Mucosa of stomach (tissue), 1 donor: ENCODE measurements at regions not wholly inside any gene's neighbourhood (a gene's known extent, or its start where the extent isn't known, plus 50 kb on each side); places are given as distances from the start of the nearest gene placed in this dataset.
"Not testable (repeated sequence)": the region's sequence is repeated elsewhere in the genome, so short reads cannot be mapped to it uniquely, and the experiment has no call there.

Experiments
- H3K27me3 ChIP-seq: one replicate; pipeline ENCODE4 v1.7.0; 2013; ENCODE audit warnings: mild to moderate bottlenecking, low read length; ENCODE audit not compliant: control insufficient read depth, insufficient read depth
- H3K36me3 ChIP-seq: one replicate; pipeline ENCODE4 v1.7.0; 2013; ENCODE audit warnings: low read length; ENCODE audit not compliant: control insufficient read depth, insufficient read depth
- H3K4me1 ChIP-seq: one replicate; pipeline ENCODE4 v1.7.0; 2013; ENCODE audit warnings: mild to moderate bottlenecking, low read length; ENCODE audit not compliant: control insufficient read depth, insufficient read depth
- H3K4me3 ChIP-seq: one replicate; pipeline ENCODE4 v1.7.0; 2013; ENCODE audit warnings: low read length
- H3K9ac ChIP-seq: one replicate; pipeline ENCODE4 v1.7.0; 2013; ENCODE audit warnings: mild to moderate bottlenecking, low read length, moderate library complexity
- H3K9me3 ChIP-seq: one replicate; pipeline ENCODE4 v1.7.0; 2013; ENCODE audit warnings: mild to moderate bottlenecking, low read length, moderate library complexity; ENCODE audit not compliant: control insufficient read depth
- donor health status: Pancreatic carcinoma.

GRCh38 chr2:84055816-84056215 is 403.3 kb downstream of the SUCLG1 start:
- no peaks in the 10 kb centered on the region for H3K4me1 ChIP-seq
- H3K36me3 ChIP-seq = no peaks in the 10 kb centered on the region

DNA sequence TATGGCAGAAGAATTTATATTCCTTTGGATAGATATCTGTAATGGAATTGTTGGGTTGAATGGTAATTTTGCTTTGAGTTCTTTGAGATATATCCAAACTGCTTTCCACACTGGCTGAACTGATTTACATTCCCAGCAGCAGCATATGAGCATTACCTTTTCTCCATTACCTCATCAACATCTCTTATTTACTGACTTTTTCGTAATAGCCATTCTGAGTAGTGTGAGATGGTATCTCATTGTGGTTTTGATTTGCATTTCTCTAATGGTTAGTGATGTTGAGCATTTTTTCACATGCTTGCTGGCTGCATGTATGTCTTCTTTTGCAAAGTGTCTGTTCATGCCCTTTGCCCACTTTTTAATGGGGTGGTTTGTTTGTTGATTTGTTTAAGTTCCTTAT is 404.5 kb downstream of the SUCLG1 start:
- not testable (repeated sequence) for H3K36me3 ChIP-seq, H3K4me3 ChIP-seq, H3K9ac ChIP-seq, H3K9me3 ChIP-seq, H3K27me3 ChIP-seq, H3K4me1 ChIP-seq

More at GRCh38 chr2:84055816-84056215, 403.3 kb downstream of the SUCLG1 start:
- H3K27me3 ChIP-seq = no peaks in the 10 kb centered on the region
- no peak overlapping the region for H3K4me3 ChIP-seq
- no peaks in the 10 kb centered on the region for H3K9me3 ChIP-seq
- H3K9ac ChIP-seq = no peak overlapping the region

GRCh38 chr2:84052913-84053312 is 406.2 kb downstream of the SUCLG1 start:
- no peak overlapping the region for H3K9ac ChIP-seq
- H3K9me3 ChIP-seq = no peaks in the 10 kb centered on the region
- H3K4me3 ChIP-seq = no peak overlapping the region
- no peaks in the 10 kb centered on the region for H3K27me3 ChIP-seq
- H3K36me3 ChIP-seq = no peaks in the 10 kb centered on the region
- no peaks in the 10 kb centered on the region for H3K4me1 ChIP-seq

- Histone ChIP-seq H3K36me3 (no peaks in the 10 kb centered on the region), H3K27me3 (no peaks in the 10 kb centered on the region), H3K4me3 (no peak overlapping the region), H3K9ac (no peak overlapping the region), H3K9me3 (no peaks in the 10 kb centered on the region), H3K4me1 (no peaks in the 10 kb centered on the region)
Measured at GRCh38 chr2:84052043-84052442, 407.0 kb downstream of the SUCLG1 start.

DNA sequence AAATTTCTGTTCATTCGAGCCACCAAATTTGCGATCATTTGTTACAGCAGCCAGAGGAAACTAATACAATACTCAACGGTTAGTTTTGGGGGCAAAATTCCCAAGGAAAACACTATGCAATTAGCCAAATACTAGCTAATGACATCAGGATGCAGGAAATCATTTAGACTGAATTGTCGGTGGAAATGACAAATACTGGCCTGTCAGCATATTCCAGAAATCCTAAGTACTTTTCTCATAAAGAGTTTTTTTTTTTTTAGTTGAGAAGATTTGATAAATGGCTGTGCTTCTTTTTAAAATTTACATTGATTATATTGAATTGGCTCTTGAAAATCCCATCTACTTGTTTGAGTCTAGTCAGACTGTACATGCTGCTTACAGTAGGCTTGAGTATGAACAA is 410.1 kb downstream of the SUCLG1 start:
- no peaks in the 10 kb centered on the region for H3K9me3 ChIP-seq
- no peaks in the 10 kb centered on the region for H3K4me1 ChIP-seq
- no peak overlapping the region for H3K9ac ChIP-seq
- H3K4me3 ChIP-seq = no peak overlapping the region
- H3K27me3 ChIP-seq = no peaks in the 10 kb centered on the region
- no peaks in the 10 kb centered on the region for H3K36me3 ChIP-seq

GRCh38 chr2:84041506-84041905 is 417.6 kb downstream of the SUCLG1 start:
- Histone ChIP-seq H3K27me3 (no peaks in the 10 kb centered on the region), H3K36me3 (no peaks in the 10 kb centered on the region), H3K9me3 (no peaks in the 10 kb centered on the region)

DNA sequence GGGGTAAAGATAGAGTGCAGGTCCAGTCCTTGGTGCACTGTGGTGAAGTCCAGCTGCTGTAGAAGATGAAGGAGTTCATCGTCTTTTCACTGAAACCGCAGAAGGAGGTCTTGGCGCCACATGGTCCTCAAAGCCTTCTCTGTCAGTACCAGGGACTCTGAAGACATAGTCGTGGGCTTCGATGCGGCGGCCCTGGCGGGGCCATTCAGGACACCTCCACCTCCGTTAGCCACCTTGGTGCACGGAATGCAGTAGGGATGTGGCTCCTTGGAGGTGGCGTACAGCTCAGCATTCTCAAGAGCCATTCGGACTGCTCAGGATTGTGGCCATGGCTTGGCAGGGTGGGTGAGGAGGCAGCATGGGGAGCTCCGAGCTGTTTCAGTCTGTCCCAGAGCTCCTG is 418.8 kb downstream of the SUCLG1 start:
- Histone ChIP-seq H3K27me3 (no peaks in the 10 kb centered on the region), H3K36me3 (no peaks in the 10 kb centered on the region), H3K9ac (no peak overlapping the region), H3K4me1 (no peaks in the 10 kb centered on the region), H3K9me3 (no peaks in the 10 kb centered on the region), H3K4me3 (no peak overlapping the region)

More at GRCh38 chr2:84041506-84041905, 417.6 kb downstream of the SUCLG1 start:
- no peak overlapping the region for H3K4me3 ChIP-seq
- H3K4me1 ChIP-seq = no peaks in the 10 kb centered on the region
- H3K9ac ChIP-seq = no peak overlapping the region

DNA sequence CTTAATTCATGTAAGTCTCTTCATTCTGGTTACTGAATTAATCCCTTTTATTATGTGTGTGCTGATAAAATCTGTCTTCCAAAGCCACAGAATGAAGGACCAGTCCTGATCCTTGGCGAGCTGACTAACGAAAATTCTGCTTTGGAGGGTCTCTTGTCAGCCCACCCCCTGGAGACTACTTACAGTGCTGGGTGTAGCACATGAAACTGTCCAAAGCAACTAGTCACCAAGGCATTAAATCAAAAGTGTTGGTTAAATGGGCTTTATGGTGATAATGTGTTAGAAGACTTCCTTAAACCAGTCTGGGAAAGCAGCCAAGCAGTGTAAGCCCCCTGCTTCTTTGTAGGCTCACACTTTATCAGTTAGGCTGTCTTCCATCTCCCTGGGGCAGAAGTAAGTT is 420.2 kb downstream of the SUCLG1 start:
- Histone ChIP-seq H3K36me3 (no peaks in the 10 kb centered on the region), H3K9ac (no peak overlapping the region), H3K4me1 (no peaks in the 10 kb centered on the region), H3K4me3 (no peak overlapping the region), H3K9me3 (no peaks in the 10 kb centered on the region), H3K27me3 (no peaks in the 10 kb centered on the region)

- Histone ChIP-seq H3K27me3 (no peaks in the 10 kb centered on the region), H3K9me3 (no peaks in the 10 kb centered on the region), H3K9ac (no peak overlapping the region), H3K4me3 (no peak overlapping the region), H3K4me1 (no peaks in the 10 kb centered on the region), H3K36me3 (no peaks in the 10 kb centered on the region)
Measured at GRCh38 chr2:84033347-84033974, 425.6 kb downstream of the SUCLG1 start.

DNA sequence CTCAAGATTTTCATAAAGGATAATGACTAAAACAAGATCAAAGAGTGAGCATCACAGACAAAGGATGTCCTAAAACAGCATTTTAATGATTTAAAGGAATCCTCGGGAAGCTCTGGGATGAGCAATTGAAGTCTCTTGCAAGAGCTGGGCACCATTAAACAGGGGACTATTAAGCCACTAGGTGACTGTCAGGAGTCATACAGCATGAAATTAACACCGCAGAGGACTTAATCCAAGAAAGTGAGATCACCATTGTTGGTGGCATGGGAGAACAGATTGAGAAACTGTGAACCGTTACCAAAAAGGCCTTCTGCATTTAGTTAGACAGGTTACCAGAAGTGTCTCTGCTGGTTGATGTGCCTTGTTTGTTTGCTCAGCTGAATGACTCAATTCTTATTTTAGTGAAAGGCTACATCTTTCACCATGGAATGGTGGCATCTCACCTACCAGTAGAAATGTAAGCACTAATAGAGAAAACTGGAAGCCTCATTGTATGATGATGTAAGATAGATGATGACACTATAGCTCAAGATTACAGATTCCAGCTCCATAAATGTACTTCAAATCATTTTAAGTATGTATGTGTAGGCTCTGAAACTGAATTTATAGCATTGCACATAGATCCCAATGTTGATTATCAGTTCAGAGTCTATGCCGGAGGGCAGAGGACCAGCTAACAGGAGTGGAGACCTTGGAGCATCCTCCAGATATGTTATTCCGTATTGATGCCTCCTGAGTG is 427.6 kb downstream of the SUCLG1 start:
- Histone ChIP-seq H3K4me1 (no peaks in the 10 kb centered on the region), H3K36me3 (no peaks in the 10 kb centered on the region), H3K9me3 (no peaks in the 10 kb centered on the region), H3K9ac (no peak overlapping the region), H3K4me3 (no peak overlapping the region), H3K27me3 (no peaks in the 10 kb centered on the region)

DNA sequence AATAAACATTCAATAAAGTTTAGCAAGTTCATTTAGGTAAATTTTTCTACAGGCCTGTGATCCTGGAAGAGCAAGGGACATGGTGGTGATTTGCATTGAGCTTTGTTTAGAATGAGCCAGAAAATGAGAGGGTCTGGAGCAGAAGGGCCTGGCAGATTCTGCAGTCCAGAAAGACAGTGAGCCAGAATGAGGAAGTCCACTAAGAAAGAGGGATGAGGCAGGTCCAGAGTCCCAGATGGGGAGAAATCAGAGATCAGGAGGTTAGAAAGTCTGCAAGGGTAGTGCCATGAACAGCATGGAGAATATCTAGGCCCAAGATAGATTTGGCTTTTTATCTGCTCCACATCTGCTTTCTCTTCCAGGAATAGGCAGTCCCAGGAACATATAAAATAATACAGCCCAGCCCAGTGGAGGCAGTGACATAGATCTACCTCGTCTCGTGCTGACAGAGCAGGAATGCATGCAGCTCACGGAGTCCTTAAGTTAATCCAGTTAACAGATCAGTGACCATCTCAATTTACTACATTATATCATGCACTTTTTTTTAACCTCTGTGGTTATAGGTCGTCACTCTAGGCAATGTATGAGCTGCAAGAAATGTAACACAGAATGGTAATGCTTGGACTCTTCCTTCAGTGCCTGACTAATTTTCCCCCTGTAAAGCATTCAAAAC is 429.0 kb downstream of the SUCLG1 start:
- no peak overlapping the region for H3K9ac ChIP-seq
- H3K36me3 ChIP-seq = no peaks in the 10 kb centered on the region
- H3K9me3 ChIP-seq = no peaks in the 10 kb centered on the region

DNA sequence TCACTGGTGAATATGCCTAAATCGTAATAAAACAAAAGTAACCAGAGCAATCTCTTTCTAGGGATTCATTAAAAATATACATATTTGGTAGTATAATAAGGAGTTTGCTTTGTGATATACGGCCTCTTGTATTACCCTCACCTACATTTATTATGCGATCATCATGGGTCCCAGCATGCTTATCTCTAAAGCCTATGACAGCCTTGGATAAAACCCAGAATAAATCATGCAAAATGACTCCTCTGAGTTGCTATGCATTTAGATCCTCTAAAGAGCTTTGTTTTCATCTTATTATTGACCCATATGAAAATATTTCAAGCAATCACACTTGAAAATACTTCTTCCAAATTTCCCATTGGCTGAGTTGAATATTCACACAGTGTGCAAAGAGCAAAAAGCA is 432.3 kb downstream of the SUCLG1 start:
- no peaks in the 10 kb centered on the region for H3K27me3 ChIP-seq
- H3K4me3 ChIP-seq = no peak overlapping the region
- no peaks in the 10 kb centered on the region for H3K4me1 ChIP-seq
- no peak overlapping the region for H3K9ac ChIP-seq
- H3K9me3 ChIP-seq = no peaks in the 10 kb centered on the region
- H3K36me3 ChIP-seq = no peaks in the 10 kb centered on the region

More for the DNA sequence above, 429.0 kb downstream of the SUCLG1 start:
- Histone ChIP-seq H3K27me3 (no peaks in the 10 kb centered on the region), H3K4me1 (no peaks in the 10 kb centered on the region), H3K4me3 (no peak overlapping the region)
